ENCODE measurements at regions not wholly inside any gene's neighbourhood (a gene's known extent, or its start where the extent isn't known, plus 50 kb on each side); places are given as distances from the start of the nearest gene placed in this dataset.

GRCh38 chr2:128501700-128502099, 183.0 kb upstream of the HS6ST1 start:
- Histone ChIP-seq H3K4me3 (ENCODE audit: low read length) (no peak overlapping the region), H3K4me1 (ENCODE audit: low read length) (peaks cover 34% of the 10 kb centered on the region), H3K9me3 (ENCODE audit: insufficient read depth, low read length) (no peaks in the 10 kb centered on the region), H3K36me3 (replicated peaks; ENCODE audit: low read depth, low read length) (no peaks in the 10 kb centered on the region), H3K27me3 (ENCODE audit: low read depth, low read length) (no peaks in the 10 kb centered on the region), H4K20me1 (ENCODE audit: insufficient read depth, low read length) (no peaks in the 10 kb centered on the region), H2AFZ (ENCODE audit: low read depth, low read length) (no peak overlapping the region), H3K4me2 (ENCODE audit: low read length) (no peak overlapping the region), H3K79me2 (ENCODE audit: low read length) (no peaks in the 10 kb centered on the region), H3K9ac (ENCODE audit: low read length) (no peak overlapping the region), H3K27ac (ENCODE audit: low read length) (no peak overlapping the region)
- TF ChIP-seq CTCF (IDR thresholded peaks at IDR 0.05; ENCODE audit: low read depth, low read length), result no peak
- no peak for TF ChIP-seq EZH2phosphoT487 (IDR thresholded peaks at IDR 0.05; ENCODE audit: low read depth)

GRCh38 chr2:128502200-128502599, 183.5 kb upstream of the HS6ST1 start:
- H3K4me2 ChIP-seq (ENCODE audit: low read length), result no peak overlapping the region
- H3K27me3 ChIP-seq (ENCODE audit: low read depth, low read length), result no peaks in the 10 kb centered on the region
- no peaks in the 10 kb centered on the region for H3K9me3 ChIP-seq (ENCODE audit: insufficient read depth, low read length)
- H3K4me3 ChIP-seq (ENCODE audit: low read length), result no peak overlapping the region
- no peaks in the 10 kb centered on the region for H3K36me3 ChIP-seq (replicated peaks; ENCODE audit: low read depth, low read length)
- TF ChIP-seq CTCF (IDR thresholded peaks at IDR 0.05; ENCODE audit: low read depth, low read length), result no peak
- H3K9ac ChIP-seq (ENCODE audit: low read length), result no peak overlapping the region
- no peak overlapping the region for H3K27ac ChIP-seq (ENCODE audit: low read length)
- H3K4me1 ChIP-seq (ENCODE audit: low read length), result peaks cover 34% of the 10 kb centered on the region
- H3K79me2 ChIP-seq (ENCODE audit: low read length), result no peaks in the 10 kb centered on the region
- no peaks in the 10 kb centered on the region for H4K20me1 ChIP-seq (ENCODE audit: insufficient read depth, low read length)
- H2AFZ ChIP-seq (ENCODE audit: low read depth, low read length), result no peak overlapping the region

GRCh38 chr2:128502638-128503246, 184.1 kb upstream of the HS6ST1 start:
- Histone ChIP-seq H3K4me3 (ENCODE audit: low read length) (no peak overlapping the region), H4K20me1 (ENCODE audit: insufficient read depth, low read length) (no peaks in the 10 kb centered on the region), H3K9me3 (ENCODE audit: insufficient read depth, low read length) (no peaks in the 10 kb centered on the region), H3K9ac (ENCODE audit: low read length) (no peak overlapping the region), H3K79me2 (ENCODE audit: low read length) (no peaks in the 10 kb centered on the region), H3K27me3 (ENCODE audit: low read depth, low read length) (no peaks in the 10 kb centered on the region), H3K4me2 (ENCODE audit: low read length) (peak overlapping the region; percentile 63; the same call in 1 of the 2 replicates), H3K4me1 (ENCODE audit: low read length) (peaks cover 34% of the 10 kb centered on the region), H2AFZ (ENCODE audit: low read depth, low read length) (no peak overlapping the region), H3K36me3 (replicated peaks; ENCODE audit: low read depth, low read length) (no peaks in the 10 kb centered on the region), H3K27ac (ENCODE audit: low read length) (no peak overlapping the region)
- no peak for TF ChIP-seq EZH2phosphoT487 (IDR thresholded peaks at IDR 0.05; ENCODE audit: low read depth)
- TF ChIP-seq CTCF (IDR thresholded peaks at IDR 0.05; ENCODE audit: low read depth, low read length), result no peak

- TF ChIP-seq EZH2phosphoT487 (IDR thresholded peaks at IDR 0.05; ENCODE audit: low read depth), result no peak
- TF ChIP-seq CTCF (IDR thresholded peaks at IDR 0.05; ENCODE audit: low read depth, low read length), result no peak
- Histone ChIP-seq H3K27ac (ENCODE audit: low read length) (no peak overlapping the region), H3K9ac (ENCODE audit: low read length) (no peak overlapping the region), H3K4me2 (ENCODE audit: low read length) (peak overlapping the region; percentile 63), H2AFZ (ENCODE audit: low read depth, low read length) (no peak overlapping the region; the same call in 1 of the 2 replicates), H3K27me3 (ENCODE audit: low read depth, low read length) (no peaks in the 10 kb centered on the region), H3K4me3 (ENCODE audit: low read length) (peak overlapping the region; percentile 3; the same call in 1 of the 2 replicates), H3K79me2 (ENCODE audit: low read length) (no peaks in the 10 kb centered on the region), H3K36me3 (replicated peaks; ENCODE audit: low read depth, low read length) (no peaks in the 10 kb centered on the region), H3K4me1 (ENCODE audit: low read length) (peaks cover 34% of the 10 kb centered on the region), H4K20me1 (ENCODE audit: insufficient read depth, low read length) (no peaks in the 10 kb centered on the region), H3K9me3 (ENCODE audit: insufficient read depth, low read length) (no peaks in the 10 kb centered on the region)
Observed at GRCh38 chr2:128503399-128504245, 185.0 kb upstream of the HS6ST1 start.
